ENCODE measurements at regions not wholly inside any gene's neighbourhood (a gene's known extent, or its start where the extent isn't known, plus 50 kb on each side); places are given as distances from the start of the nearest gene placed in this dataset.

DNA sequence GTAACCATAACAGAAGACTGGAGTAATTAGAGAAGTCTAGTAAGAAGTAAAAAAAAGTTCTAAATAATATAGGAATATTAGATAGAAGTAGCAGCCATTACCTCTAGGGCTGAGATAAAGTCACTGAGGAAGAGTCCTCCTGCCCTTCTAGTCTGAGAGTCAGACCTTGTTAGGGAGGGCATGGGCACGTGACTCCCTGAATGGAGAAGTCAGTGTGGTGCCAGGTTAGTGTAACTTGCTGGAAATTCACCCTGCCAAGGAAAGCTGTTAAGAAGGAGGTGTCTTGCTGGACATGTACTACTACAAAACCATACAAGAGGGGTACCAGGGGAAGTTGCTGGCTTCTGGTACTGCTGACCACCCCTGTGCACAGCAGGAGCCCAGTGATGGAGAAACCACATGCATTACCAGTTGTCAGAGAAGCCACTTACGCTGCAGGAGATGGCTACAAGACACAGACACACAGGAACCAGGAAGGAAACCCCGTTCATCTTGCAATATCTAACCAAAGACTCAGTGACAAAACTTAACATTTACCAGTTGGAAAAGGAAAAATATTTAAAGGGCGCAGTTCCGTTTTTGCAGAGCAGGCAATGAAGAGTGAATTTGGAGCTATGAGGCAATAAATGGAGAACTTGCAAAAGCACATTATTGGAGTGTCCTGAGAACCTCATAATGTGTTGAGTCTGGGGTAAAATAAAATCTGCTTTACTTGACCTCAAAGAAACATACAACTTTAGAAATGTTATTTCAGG, 77.2 kb upstream of the TLK1 start:
- peaks cover 7% of the 10 kb centered on the region for H3K4me1 ChIP-seq (ENCODE audit: insufficient read depth, low read length, severe bottlenecking)
- no peak overlapping the region for H3K4me2 ChIP-seq (ENCODE audit: low read length)
- no peaks in the 10 kb centered on the region for H3K36me3 ChIP-seq (ENCODE audit: insufficient read depth, low read length)
- no peaks in the 10 kb centered on the region for H3K9me2 ChIP-seq (ENCODE audit: low read depth, low read length)
- H3K4me3 ChIP-seq (ENCODE audit: low read depth, low read length, poor library complexity, severe bottlenecking): no peak overlapping the region
- no peak overlapping the region for H3K9ac ChIP-seq (ENCODE audit: low read length)
- H3K27ac ChIP-seq (ENCODE audit: low read depth, low read length, poor library complexity, severe bottlenecking): no peak overlapping the region
- H3K9me3 ChIP-seq (ENCODE audit: low read length): no peaks in the 10 kb centered on the region
- H3K79me2 ChIP-seq (ENCODE audit: insufficient read depth, low read length): no peaks in the 10 kb centered on the region
- TF ChIP-seq, protein P1, sequence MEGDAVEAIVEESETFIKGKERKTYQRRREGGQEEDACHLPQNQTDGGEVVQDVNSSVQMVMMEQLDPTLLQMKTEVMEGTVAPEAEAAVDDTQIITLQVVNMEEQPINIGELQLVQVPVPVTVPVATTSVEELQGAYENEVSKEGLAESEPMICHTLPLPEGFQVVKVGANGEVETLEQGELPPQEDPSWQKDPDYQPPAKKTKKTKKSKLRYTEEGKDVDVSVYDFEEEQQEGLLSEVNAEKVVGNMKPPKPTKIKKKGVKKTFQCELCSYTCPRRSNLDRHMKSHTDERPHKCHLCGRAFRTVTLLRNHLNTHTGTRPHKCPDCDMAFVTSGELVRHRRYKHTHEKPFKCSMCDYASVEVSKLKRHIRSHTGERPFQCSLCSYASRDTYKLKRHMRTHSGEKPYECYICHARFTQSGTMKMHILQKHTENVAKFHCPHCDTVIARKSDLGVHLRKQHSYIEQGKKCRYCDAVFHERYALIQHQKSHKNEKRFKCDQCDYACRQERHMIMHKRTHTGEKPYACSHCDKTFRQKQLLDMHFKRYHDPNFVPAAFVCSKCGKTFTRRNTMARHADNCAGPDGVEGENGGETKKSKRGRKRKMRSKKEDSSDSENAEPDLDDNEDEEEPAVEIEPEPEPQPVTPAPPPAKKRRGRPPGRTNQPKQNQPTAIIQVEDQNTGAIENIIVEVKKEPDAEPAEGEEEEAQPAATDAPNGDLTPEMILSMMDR (IDR thresholded peaks at IDR 0.05; ENCODE audit: low read length): no peak
- TF ChIP-seq EZH2 (IDR thresholded peaks at IDR 0.05; ENCODE audit: borderline replicate concordance, low read length): no peak
- no peaks in the 10 kb centered on the region for H3K27me3 ChIP-seq (ENCODE audit: insufficient read depth, low read length)
- H2AFZ ChIP-seq (ENCODE audit: low read length): no peak overlapping the region; the same call in 1 of the 2 replicates
- H4K20me1 ChIP-seq (ENCODE audit: insufficient read depth, low read length): no peaks in the 10 kb centered on the region
- H3F3A ChIP-seq (ENCODE audit: insufficient read depth, low read length): no peaks in the 10 kb centered on the region

DNA sequence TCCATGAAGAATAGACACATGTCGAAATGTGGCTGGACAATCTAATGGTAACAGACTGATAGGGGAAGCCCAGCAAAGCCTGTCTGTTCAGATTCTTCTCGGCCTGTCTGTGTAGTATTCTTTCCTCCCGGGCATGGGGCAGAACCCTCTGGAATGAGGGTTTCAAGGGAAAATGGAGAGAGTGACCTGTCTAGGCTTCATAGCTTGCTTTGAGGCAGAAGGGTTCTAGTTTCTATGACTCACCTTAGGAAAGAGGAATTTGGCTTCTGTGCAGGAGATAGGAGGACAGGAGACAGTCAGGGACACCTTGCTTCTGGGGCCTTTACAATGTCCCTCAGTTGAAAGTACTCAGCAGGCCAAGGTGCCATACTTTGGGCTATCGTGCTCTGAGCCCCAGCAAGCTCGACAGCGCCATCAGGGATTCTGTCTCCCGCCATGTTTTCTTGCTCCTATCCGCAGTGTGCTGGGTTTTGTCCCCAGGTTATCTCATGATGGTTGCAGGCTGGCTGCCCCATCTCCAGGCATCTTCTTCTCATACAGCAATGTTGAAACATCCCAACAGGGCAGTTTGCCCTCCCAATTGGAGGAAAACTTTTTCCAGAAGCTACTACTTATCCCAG, 74.7 kb upstream of the TLK1 start:
- Histone ChIP-seq H3K9ac (ENCODE audit: low read length) (no peak overlapping the region), H3K4me1 (ENCODE audit: insufficient read depth, low read length, severe bottlenecking) (peaks cover 7% of the 10 kb centered on the region), H3K4me2 (ENCODE audit: low read length) (no peak overlapping the region), H3K79me2 (ENCODE audit: insufficient read depth, low read length) (no peaks in the 10 kb centered on the region), H3K9me3 (ENCODE audit: low read length) (no peaks in the 10 kb centered on the region), H3K36me3 (ENCODE audit: insufficient read depth, low read length) (no peaks in the 10 kb centered on the region), H4K20me1 (ENCODE audit: insufficient read depth, low read length) (no peaks in the 10 kb centered on the region), H3K9me2 (ENCODE audit: low read depth, low read length) (no peaks in the 10 kb centered on the region), H2AFZ (ENCODE audit: low read length) (no peak overlapping the region), H3K27ac (ENCODE audit: low read depth, low read length, poor library complexity, severe bottlenecking) (no peak overlapping the region), H3K27me3 (ENCODE audit: insufficient read depth, low read length) (no peaks in the 10 kb centered on the region), H3K4me3 (ENCODE audit: low read depth, low read length, poor library complexity, severe bottlenecking) (no peak overlapping the region), H3F3A (ENCODE audit: insufficient read depth, low read length) (no peaks in the 10 kb centered on the region)
- TF ChIP-seq, protein P1 (IDR thresholded peaks at IDR 0.05; ENCODE audit: low read length): no peak
- TF ChIP-seq EZH2 (IDR thresholded peaks at IDR 0.05; ENCODE audit: borderline replicate concordance, low read length): no peak

DNA sequence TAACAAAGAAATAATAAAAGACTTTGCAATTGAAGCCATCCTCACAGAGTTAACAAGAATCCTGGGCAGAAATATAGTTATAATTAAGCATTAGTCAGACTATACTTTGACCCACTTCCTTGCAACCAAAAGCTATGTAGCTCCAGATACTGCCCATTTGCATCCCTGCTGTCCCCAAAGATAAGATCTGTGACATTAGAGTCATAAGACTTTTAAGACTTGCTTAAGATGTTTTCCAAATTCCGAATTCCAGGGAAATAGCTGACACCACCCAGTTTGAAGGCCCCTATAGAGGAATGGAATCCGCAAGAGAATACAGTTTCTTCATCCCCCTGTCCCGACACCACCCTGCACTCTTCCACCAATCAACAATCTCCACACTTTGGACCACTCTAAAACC, 69.5 kb upstream of the TLK1 start:
- H3K27me3 ChIP-seq (ENCODE audit: insufficient read depth, low read length): no peaks in the 10 kb centered on the region
- no peak overlapping the region for H3K27ac ChIP-seq (ENCODE audit: low read depth, low read length, poor library complexity, severe bottlenecking)
- H3K4me3 ChIP-seq (ENCODE audit: low read depth, low read length, poor library complexity, severe bottlenecking): no peak overlapping the region
- TF ChIP-seq, protein P1 (IDR thresholded peaks at IDR 0.05; ENCODE audit: low read length): no peak
- no peak for TF ChIP-seq EZH2 (IDR thresholded peaks at IDR 0.05; ENCODE audit: borderline replicate concordance, low read length)
- H3K9ac ChIP-seq (ENCODE audit: low read length): no peak overlapping the region
- H3K9me3 ChIP-seq (ENCODE audit: low read length): 0 out of 2 replicates have a peak, but pooled peaks cover 2% of the 10 kb centered on the region
- H3K9me2 ChIP-seq (ENCODE audit: low read depth, low read length): no peaks in the 10 kb centered on the region
- H3K4me1 ChIP-seq (ENCODE audit: insufficient read depth, low read length, severe bottlenecking): peaks cover 7% of the 10 kb centered on the region
- H3K36me3 ChIP-seq (ENCODE audit: insufficient read depth, low read length): no peaks in the 10 kb centered on the region
- no peaks in the 10 kb centered on the region for H3F3A ChIP-seq (ENCODE audit: insufficient read depth, low read length)
- no peak overlapping the region for H2AFZ ChIP-seq (ENCODE audit: low read length)
- no peaks in the 10 kb centered on the region for H4K20me1 ChIP-seq (ENCODE audit: insufficient read depth, low read length)
- no peaks in the 10 kb centered on the region for H3K79me2 ChIP-seq (ENCODE audit: insufficient read depth, low read length)
- no peak overlapping the region for H3K4me2 ChIP-seq (ENCODE audit: low read length)
